Uterus (tissue), 2 donors: ENCODE measurements at regions not wholly inside any gene's neighbourhood (a gene's known extent, or its start where the extent isn't known, plus 50 kb on each side); places are given as distances from the start of the nearest gene placed in this dataset.

Source experiments
- POLR2A ChIP-seq, 2 donors: fragments of 450-650 bp; IDR thresholded peaks; one replicate each; pipeline ENCODE4 v1.6.1; 2016; ENCODE audit warnings: antibody characterized with exemption in 2 of 2, mild to moderate bottlenecking in 1 of 2, moderate library complexity in 1 of 2
- TF ChIP-seq, protein P1 (sequence below), 4 experiments: fragments of 200-600 bp in 2 of 4; fragments of 450-650 bp in 2 of 4; sonication (generic) in 2 of 4; IDR thresholded peaks; one replicate each; pipeline ENCODE4 v1.5.1; 2016 to 2019; ENCODE audit warnings: antibody characterized with exemption in 4 of 4, mild to moderate bottlenecking in 2 of 4, moderate library complexity in 1 of 4

GRCh38 chr18:10044054-10044453 is 130.2 kb downstream of the VAPA start:
- TF ChIP-seq, protein P1, sequence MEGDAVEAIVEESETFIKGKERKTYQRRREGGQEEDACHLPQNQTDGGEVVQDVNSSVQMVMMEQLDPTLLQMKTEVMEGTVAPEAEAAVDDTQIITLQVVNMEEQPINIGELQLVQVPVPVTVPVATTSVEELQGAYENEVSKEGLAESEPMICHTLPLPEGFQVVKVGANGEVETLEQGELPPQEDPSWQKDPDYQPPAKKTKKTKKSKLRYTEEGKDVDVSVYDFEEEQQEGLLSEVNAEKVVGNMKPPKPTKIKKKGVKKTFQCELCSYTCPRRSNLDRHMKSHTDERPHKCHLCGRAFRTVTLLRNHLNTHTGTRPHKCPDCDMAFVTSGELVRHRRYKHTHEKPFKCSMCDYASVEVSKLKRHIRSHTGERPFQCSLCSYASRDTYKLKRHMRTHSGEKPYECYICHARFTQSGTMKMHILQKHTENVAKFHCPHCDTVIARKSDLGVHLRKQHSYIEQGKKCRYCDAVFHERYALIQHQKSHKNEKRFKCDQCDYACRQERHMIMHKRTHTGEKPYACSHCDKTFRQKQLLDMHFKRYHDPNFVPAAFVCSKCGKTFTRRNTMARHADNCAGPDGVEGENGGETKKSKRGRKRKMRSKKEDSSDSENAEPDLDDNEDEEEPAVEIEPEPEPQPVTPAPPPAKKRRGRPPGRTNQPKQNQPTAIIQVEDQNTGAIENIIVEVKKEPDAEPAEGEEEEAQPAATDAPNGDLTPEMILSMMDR (IDR thresholded peaks at IDR 0.05), result no peak
- TF ChIP-seq POLR2A (IDR thresholded peaks at IDR 0.05), result no peak
